Activated CD4-positive, alpha-beta T cell treated with anti-CD3 and anti-CD28 coated beads for 36 hours (primary cell): ENCODE measurements at regions not wholly inside any gene's neighbourhood (a gene's known extent, or its start where the extent isn't known, plus 50 kb on each side); places are given as distances from the start of the nearest gene placed in this dataset.
"Not testable (repeated sequence)": the region's sequence is repeated elsewhere in the genome, so short reads cannot be mapped to it uniquely, and the experiment has no call there.

Experiments
- ATAC-seq: fragments of 200-7000 bp; cut with Tn5 transposase; one replicate; pipeline ENCODE4 v1.10.0; 2021; ENCODE audit warnings: mild to moderate bottlenecking, moderate library complexity
- CTCF ChIA-PET: fragments of 350-600 bp; sonication (Branson Sonifier 250); formaldehyde crosslinking; loops from one replicate; lab custom pipeline; 2021; ENCODE audit warnings: antibody characterized with exemption; lab: Charles Lee
- POLR2A ChIA-PET: fragments of 350-600 bp; sonication (Branson Sonifier 250); formaldehyde crosslinking; loops from one replicate; lab custom pipeline; 2021; ENCODE audit warnings: antibody characterized with exemption, inconsistent platforms; lab: Charles Lee
- DNase-seq: peaks from one replicate; pipeline ENCODE4 v3.0.0-alpha.2; 2020
- H3K27ac Mint-ChIP-seq: one replicate; pipeline ENCODE4 v1.8.0; 2021; ENCODE audit warnings: mixed read lengths
- H3K27me3 Mint-ChIP-seq: one replicate; pipeline ENCODE4 v1.8.0; 2021; ENCODE audit warnings: mixed read lengths
- H3K36me3 Mint-ChIP-seq: one replicate; pipeline ENCODE4 v1.8.0; 2021; ENCODE audit warnings: low read depth, mixed read lengths
- H3K4me1 Mint-ChIP-seq: one replicate; pipeline ENCODE4 v1.8.0; 2021; ENCODE audit warnings: mixed read lengths
- H3K4me3 Mint-ChIP-seq: one replicate; pipeline ENCODE4 v1.8.0; 2021; ENCODE audit warnings: mild to moderate bottlenecking, moderate library complexity, mixed read lengths
- H3K9me3 Mint-ChIP-seq: one replicate; pipeline ENCODE4 v1.8.0; 2021; ENCODE audit warnings: low read depth, mixed read lengths
- intact Hi-C, 2 experiments: fragments of 100-400 bp; cut with DNase I in 1 of 2; cut with micrococcal nuclease in 1 of 2; formaldehyde crosslinking; loops; one replicate each; pipeline versions ENCODE4 v1.14.2 to v1.15.1; 2022 to 2024; cut with DNase I, micrococcal nuclease

DNA sequence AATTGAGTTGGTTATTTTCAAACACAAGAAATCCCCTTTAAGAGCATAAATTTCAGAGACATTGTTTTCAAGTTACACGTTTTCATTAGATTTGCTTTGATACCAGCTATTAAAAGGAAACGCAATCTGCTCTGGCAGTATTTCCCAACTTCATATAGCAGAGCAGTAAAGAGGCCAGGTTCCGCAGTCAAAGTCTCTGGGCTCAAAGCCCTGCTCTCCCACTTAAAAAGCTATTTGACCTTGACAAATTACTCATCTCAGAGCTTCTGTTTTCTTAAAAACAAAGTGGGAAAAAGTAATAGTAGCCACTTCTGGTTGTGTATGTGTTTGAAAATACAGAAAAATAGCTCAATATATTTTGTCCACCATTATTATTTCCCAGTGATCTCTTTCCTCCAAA lies 89.7 kb upstream of the CDYL2 start:
- H3K4me1 Mint-ChIP-seq, result no peaks in the 10 kb centered on the region
- POLR2A ChIA-PET, result interaction anchor here (0.7 kb wide), 1 partner anchor 521 kb away, joined by 9 read pairs; no protein-coding TSS in a partner anchor
- no peaks in the 10 kb centered on the region for H3K36me3 Mint-ChIP-seq
- no peak for DNase-seq
- ATAC-seq, result no peak
- no peaks in the 10 kb centered on the region for H3K9me3 Mint-ChIP-seq
- CTCF ChIA-PET, result no interaction called here
- peaks cover 4% of the 10 kb centered on the region for H3K27me3 Mint-ChIP-seq
- intact Hi-C loops, result no loop called here
- H3K27ac Mint-ChIP-seq, result no peak overlapping the region
- no peak overlapping the region for H3K4me3 Mint-ChIP-seq

GRCh38 chr16:80893686-80894085 lies 89.3 kb upstream of the CDYL2 start:
- Mint-ChIP-seq H3K4me1 (no peaks in the 10 kb centered on the region), H3K27me3 (peaks cover 7% of the 10 kb centered on the region), H3K9me3 (no peaks in the 10 kb centered on the region), H3K36me3 (no peaks in the 10 kb centered on the region), H3K4me3 (no peak overlapping the region), H3K27ac (no peak overlapping the region)
- DNase-seq (no peak), ATAC-seq (no peak)
- ChIA-PET CTCF (no interaction called here), POLR2A (interaction anchor here (0.7 kb wide), 1 partner anchor 521 kb away, joined by 9 read pairs; no protein-coding TSS in a partner anchor)
- intact Hi-C loops, result no loop called here

GRCh38 chr16:80892395-80892794 lies 88.0 kb upstream of the CDYL2 start:
- H3K4me1 Mint-ChIP-seq, CTCF ChIA-PET, H3K27me3 Mint-ChIP-seq, intact Hi-C loops, H3K36me3 Mint-ChIP-seq, H3K4me3 Mint-ChIP-seq, ATAC-seq, H3K27ac Mint-ChIP-seq, POLR2A ChIA-PET, DNase-seq, H3K9me3 Mint-ChIP-seq: not testable (repeated sequence)

DNA sequence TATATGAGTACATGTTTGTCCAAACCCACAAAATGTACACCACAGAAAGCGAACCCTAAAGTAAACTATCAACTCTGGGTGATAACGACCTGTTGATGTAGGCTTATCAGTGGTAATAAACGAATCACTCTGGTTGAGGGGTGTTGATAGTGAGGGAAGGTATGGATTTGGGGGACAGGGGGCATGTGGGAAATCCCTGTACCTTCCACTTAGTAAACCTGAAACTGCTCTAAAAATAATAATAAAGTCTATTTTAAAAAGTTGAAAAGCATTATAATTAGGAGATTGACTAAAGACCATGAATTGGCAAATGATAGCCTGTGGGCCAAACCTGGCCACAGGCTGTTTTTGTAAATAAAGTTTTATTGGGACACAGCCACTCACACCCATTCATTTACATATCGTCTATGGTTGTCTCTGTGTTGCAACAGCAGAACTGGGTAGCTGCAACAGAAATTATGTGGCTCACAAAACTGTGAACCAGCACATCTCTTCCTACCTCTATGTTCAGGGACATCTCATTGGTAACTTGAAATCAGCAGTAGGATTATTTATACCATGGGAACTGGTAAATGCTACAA lies 85.5 kb upstream of the CDYL2 start:
- Mint-ChIP-seq H3K4me3 (no peak overlapping the region), H3K27me3 (peaks cover 7% of the 10 kb centered on the region), H3K9me3 (no peaks in the 10 kb centered on the region), H3K27ac (no peak overlapping the region), H3K4me1 (no peaks in the 10 kb centered on the region), H3K36me3 (no peaks in the 10 kb centered on the region)
- ChIA-PET POLR2A (no interaction called here), CTCF (no interaction called here)
- no peak for ATAC-seq
- DNase-seq, result no peak
- intact Hi-C loops, result no loop called here

GRCh38 chr16:80887062-80887461 lies 82.7 kb upstream of the CDYL2 start:
- no peaks in the 10 kb centered on the region for H3K36me3 Mint-ChIP-seq
- no peak for ATAC-seq
- no peak overlapping the region for H3K27ac Mint-ChIP-seq
- no peaks in the 10 kb centered on the region for H3K4me1 Mint-ChIP-seq
- DNase-seq, result no peak
- peaks cover 19% of the 10 kb centered on the region for H3K27me3 Mint-ChIP-seq
- H3K9me3 Mint-ChIP-seq, result no peaks in the 10 kb centered on the region
- CTCF ChIA-PET, result interaction anchor here (0.6 to 0.7 kb wide), 2 partner anchors 232 to 352 kb away, joined by 3 to 5 read pairs; no protein-coding TSS in a partner anchor
- POLR2A ChIA-PET, result no interaction called here
- H3K4me3 Mint-ChIP-seq, result no peak overlapping the region
- intact Hi-C loops, result no loop called here

DNA sequence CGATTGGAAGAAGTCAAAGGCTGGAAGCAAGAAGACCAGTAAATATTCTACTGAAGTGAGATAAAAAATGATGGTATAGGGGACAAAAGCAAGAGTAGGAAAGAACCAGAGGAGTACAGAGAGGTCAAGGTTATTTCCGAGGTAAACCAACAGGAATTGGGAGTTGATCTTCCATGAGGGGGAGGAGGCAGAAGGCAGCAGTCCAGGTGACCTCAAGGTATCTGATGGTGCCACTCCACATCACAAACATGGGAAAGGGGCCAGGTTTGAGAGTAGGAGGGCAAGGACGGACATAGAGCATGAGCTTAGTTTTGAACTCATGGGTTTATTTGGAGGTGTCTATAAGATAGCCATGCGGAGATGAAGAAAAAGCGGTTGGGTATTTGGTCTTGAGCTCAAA lies 79.4 kb upstream of the CDYL2 start:
- no peaks in the 10 kb centered on the region for H3K4me1 Mint-ChIP-seq

DNA sequence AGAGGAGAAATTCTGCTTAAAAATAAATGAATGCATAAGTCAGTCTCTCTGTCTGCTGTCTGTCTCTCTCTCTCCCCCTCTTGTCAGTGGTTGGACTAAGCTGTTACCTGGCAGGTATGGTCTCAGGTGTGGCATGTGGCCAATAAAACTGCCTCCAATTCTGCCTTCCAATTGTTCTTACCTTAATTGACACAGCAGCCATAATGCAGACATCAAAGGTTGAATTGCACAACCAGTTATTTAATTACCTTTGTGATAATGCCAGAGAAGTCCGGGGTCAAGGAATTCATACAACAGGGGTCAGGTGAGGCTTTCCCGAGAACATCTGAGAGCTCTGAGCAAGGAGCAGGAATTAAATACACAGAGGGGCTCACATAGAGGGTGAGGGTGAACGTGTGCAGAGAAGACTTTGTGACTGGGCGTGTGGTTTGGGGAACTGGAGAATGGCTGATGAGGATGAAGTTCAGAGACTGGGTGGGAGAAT lies 78.8 kb upstream of the CDYL2 start:
- Mint-ChIP-seq H3K27ac (no peak overlapping the region), H3K27me3 (peaks cover 14% of the 10 kb centered on the region), H3K9me3 (no peaks in the 10 kb centered on the region), H3K36me3 (no peaks in the 10 kb centered on the region), H3K4me1 (no peaks in the 10 kb centered on the region), H3K4me3 (no peak overlapping the region)
- intact Hi-C loops, result no loop called here
- ATAC-seq (no peak), DNase-seq (no peak)
- CTCF ChIA-PET, result no interaction called here
- POLR2A ChIA-PET, result no interaction called here

More for the DNA sequence above, 79.4 kb upstream of the CDYL2 start:
- Mint-ChIP-seq H3K27me3 (peaks cover 14% of the 10 kb centered on the region), H3K9me3 (no peaks in the 10 kb centered on the region), H3K27ac (no peak overlapping the region), H3K4me3 (no peak overlapping the region), H3K36me3 (no peaks in the 10 kb centered on the region)
- intact Hi-C loops, result no loop called here
- ATAC-seq, result no peak
- no peak for DNase-seq
- CTCF ChIA-PET, result no interaction called here
- POLR2A ChIA-PET, result no interaction called here

- H3K9me3 Mint-ChIP-seq, result no peaks in the 10 kb centered on the region
Observed at GRCh38 chr16:80875616-80876015, 71.2 kb upstream of the CDYL2 start.

DNA sequence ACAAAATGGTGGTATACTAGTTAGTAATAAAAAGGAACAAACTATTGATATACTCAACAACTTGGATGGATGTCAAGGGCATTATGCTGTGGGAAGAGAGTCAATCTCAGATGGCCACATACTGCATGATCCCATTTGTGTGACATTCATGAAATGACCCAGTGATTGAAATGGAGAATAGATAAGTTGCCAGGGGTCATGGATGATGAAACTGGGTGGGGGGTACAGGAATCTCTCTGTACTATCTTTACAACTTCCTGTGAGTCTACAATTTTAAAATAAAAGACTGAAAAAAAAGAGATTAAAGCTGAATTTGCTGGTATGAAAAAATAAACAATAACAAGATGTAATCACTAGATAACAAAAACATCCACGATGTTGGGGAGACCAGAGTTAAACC lies 70.5 kb upstream of the CDYL2 start:
- Mint-ChIP-seq H3K36me3 (no peaks in the 10 kb centered on the region), H3K9me3 (no peaks in the 10 kb centered on the region), H3K27me3 (peaks cover 4% of the 10 kb centered on the region), H3K27ac (no peak overlapping the region), H3K4me3 (no peak overlapping the region), H3K4me1 (no peaks in the 10 kb centered on the region)
- ChIA-PET POLR2A (interaction anchor here (0.7 kb wide), 1 partner anchor 410 kb away, joined by 3 read pairs; no protein-coding TSS in a partner anchor), CTCF (no interaction called here)
- intact Hi-C loops, result no loop called here
- DNase-seq (no peak), ATAC-seq (no peak)

More at GRCh38 chr16:80875616-80876015, 71.2 kb upstream of the CDYL2 start:
- no peaks in the 10 kb centered on the region for H3K36me3 Mint-ChIP-seq
- H3K4me1 Mint-ChIP-seq, result no peaks in the 10 kb centered on the region
- ATAC-seq (no peak), DNase-seq (no peak)
- H3K4me3 Mint-ChIP-seq, result no peak overlapping the region
- peaks cover 4% of the 10 kb centered on the region for H3K27me3 Mint-ChIP-seq
- no peak overlapping the region for H3K27ac Mint-ChIP-seq
- intact Hi-C loops, result no loop called here
- ChIA-PET CTCF (interaction anchor here (0.8 kb wide), 1 partner anchor 49 kb away, joined by 3 read pairs; no protein-coding TSS in a partner anchor), POLR2A (no interaction called here)

GRCh38 chr16:80862160-80862705 lies 57.8 kb upstream of the CDYL2 start:
- no peak for ATAC-seq
- ChIA-PET CTCF (interaction anchor here (0.6 to 1.5 kb wide), 4 partner anchors 9 to 891 kb away, joined by 3 to 7 read pairs (median 3); no protein-coding TSS in a partner anchor), POLR2A (no interaction called here)
- Mint-ChIP-seq H3K4me3 (no peak overlapping the region), H3K4me1 (no peaks in the 10 kb centered on the region), H3K27me3 (peaks cover 31% of the 10 kb centered on the region), H3K9me3 (peaks cover 15% of the 10 kb centered on the region), H3K36me3 (no peaks in the 10 kb centered on the region), H3K27ac (no peak overlapping the region)
- intact Hi-C loops, result no loop called here
- DNase-seq, result no peak
